GM12878 (cell line): ENCODE measurements at regions not wholly inside any gene's neighbourhood (a gene's known extent, or its start where the extent isn't known, plus 50 kb on each side); places are given as distances from the start of the nearest gene placed in this dataset.

ENCODE experiments used
- ATAC-seq: fragments of 200-7000 bp; cut with Tn5 transposase; 3 replicates; pipeline ENCODE4 v1.9.1; 2020; ENCODE audit warnings: mild to moderate bottlenecking, moderate library complexity
- BruUV-seq: library from RNA; stranded (reverse); fragments of 400-500 nt; replicated peaks from 2 replicates; lab custom pipeline; 2021; lab: Mats Ljungman, UMichigan
- CTCF ChIA-PET: fragments of 300-600 bp; sonication (Branson Sonifier 250); formaldehyde crosslinking; extraction: SDS; loops from one replicate; lab custom pipeline; 2021; ENCODE audit warnings: inconsistent platforms; lab: Yijun Ruan, JAX
- POLR2A ChIA-PET: fragments of 350-600 bp; formaldehyde crosslinking; extraction: SDS; loops from one replicate; lab custom pipeline; 2021; ENCODE audit warnings: inconsistent platforms; lab: Charles Lee
- RAD21 ChIA-PET: fragments of 300-600 bp; sonication (Branson Sonifier 250); formaldehyde crosslinking; loops from one replicate; lab custom pipeline; 2023; ENCODE audit warnings: antibody characterized with exemption; ENCODE audit not compliant: unreplicated experiment; lab: Charles Lee
- SMC1A ChIA-PET: fragments of 300-600 bp; sonication (Branson Sonifier 250); formaldehyde crosslinking; loops from one replicate; lab custom pipeline; 2023; ENCODE audit not compliant: unreplicated experiment, uncharacterized antibody; lab: Charles Lee
- DNase-seq: peaks from one replicate; pipeline ENCODE4 v3.0.0-alpha.2; 2011; ENCODE audit warnings: low read depth, low spot score
- FAIRE-seq: peaks from 3 replicates; lab custom pipeline; 2011; peaks lifted over from hg19 to GRCh38; lab: Jason Lieb, UNC
- H2AFZ ChIP-seq: 2 replicates; pipeline ENCODE4 v1.6.0; 2011; ENCODE audit warnings: low read depth, low read length, control low read depth; ENCODE audit not compliant: control insufficient read depth
- H3K27ac ChIP-seq: 2 replicates; pipeline ENCODE4 v1.5.1; 2011; ENCODE audit warnings: control low read depth; ENCODE audit not compliant: control insufficient read depth, insufficient read depth
- H3K27me3 ChIP-seq, 2 experiments: replicated peaks in 1 of 2; 2 replicates each; pipeline versions ENCODE4 v1.6.0 to v1.6.1; 2011; ENCODE audit warnings: low read length in 1 of 2; ENCODE audit not compliant: control insufficient read depth in 2 of 2, insufficient read depth in 2 of 2
- H3K36me3 ChIP-seq, 2 experiments: 2 replicates each; pipeline ENCODE4 v1.5.1; 2011; ENCODE audit warnings: low read length in 1 of 2; ENCODE audit not compliant: control insufficient read depth in 2 of 2, insufficient read depth in 2 of 2
- H3K4me1 ChIP-seq: 2 replicates; pipeline ENCODE4 v1.6.1; 2011; ENCODE audit warnings: mild to moderate bottlenecking, low read length, moderate library complexity, mixed read lengths; ENCODE audit not compliant: control insufficient read depth, insufficient read depth
- H3K4me2 ChIP-seq: 2 replicates; pipeline ENCODE4 v1.6.0; 2011; ENCODE audit warnings: control low read depth; ENCODE audit not compliant: control insufficient read depth, insufficient read depth
- H3K4me3 ChIP-seq: fragments of 200-600 bp; sonication (generic); 2 replicates; pipeline ENCODE4 v1.5.1; 2016
- H3K79me2 ChIP-seq: 2 replicates; pipeline ENCODE4 v1.6.0; 2011; ENCODE audit warnings: low read length; ENCODE audit not compliant: control insufficient read depth, insufficient read depth
- H3K9ac ChIP-seq: 2 replicates; pipeline ENCODE4 v1.8.0; 2011; ENCODE audit warnings: low read length, control low read depth, mixed read lengths; ENCODE audit not compliant: control insufficient read depth, insufficient read depth
- H3K9me3 ChIP-seq: replicated peaks from 3 replicates; pipeline ENCODE4 v1.5.1; 2011; ENCODE audit warnings: mild to moderate bottlenecking, low read length; ENCODE audit not compliant: control insufficient read depth, insufficient read depth
- H4K20me1 ChIP-seq: 2 replicates; pipeline ENCODE4 v1.6.0; 2011; ENCODE audit not compliant: control insufficient read depth, insufficient read depth
- CBX3 ChIP-seq: fragments of 200-600 bp; sonication (generic); IDR thresholded peaks from 2 replicates; pipeline ENCODE4 v1.6.1; 2016; ENCODE audit warnings: low read depth, borderline replicate concordance
- CEBPB ChIP-seq, 2 experiments: fragments of 150-350 bp in 1 of 2; IDR thresholded peaks; 2 replicates each; pipeline ENCODE4 v1.6.1; 2012 to 2014; ENCODE audit warnings: low read depth in 2 of 2, low read length in 2 of 2, borderline replicate concordance in 1 of 2, inconsistent platforms in 1 of 2
- HDGF ChIP-seq: fragments of 450-650 bp; IDR thresholded peaks from 2 replicates; pipeline ENCODE4 v1.6.1; 2016; ENCODE audit warnings: antibody characterized with exemption
- KLF5 ChIP-seq: fragments of 450-650 bp; IDR thresholded peaks from 2 replicates; pipeline ENCODE4 v1.6.1; 2014; ENCODE audit warnings: mild to moderate bottlenecking; ENCODE audit not compliant: partially characterized antibody
- POLR2AphosphoS2 ChIP-seq: IDR thresholded peaks from 2 replicates; pipeline ENCODE4 v1.6.1; 2011; ENCODE audit warnings: low read depth, mild to moderate bottlenecking, low read length, improper control_type of control experiment, moderate library complexity
- RAD51 ChIP-seq: fragments of 450-650 bp; IDR thresholded peaks from 2 replicates; pipeline ENCODE4 v1.6.1; 2016; ENCODE audit warnings: moderate library complexity, mild to moderate bottlenecking, inconsistent platforms
- SRF ChIP-seq, 2 experiments: IDR thresholded peaks; 2 replicates each; pipeline ENCODE4 v1.6.1; 2011; ENCODE audit warnings: low read depth in 2 of 2, low read length in 2 of 2, mild to moderate bottlenecking in 1 of 2, moderate library complexity in 1 of 2
- SUPT20H ChIP-seq: IDR thresholded peaks from 2 replicates; pipeline ENCODE4 v1.6.1; 2011; ENCODE audit warnings: low read depth, mild to moderate bottlenecking, low read length, moderate library complexity, borderline replicate concordance; ENCODE audit not compliant: control insufficient read depth
- YBX1 ChIP-seq: fragments of 450-650 bp; IDR thresholded peaks from 2 replicates; pipeline ENCODE4 v1.6.1; 2016; ENCODE audit warnings: antibody characterized with exemption
- WGBS: methylation state at CpG from one replicate; pipeline ENCODE4 v1.1.6; 2016; ENCODE audit warnings: low lambda C conversion rate; ENCODE audit not compliant: insufficient replicate concordance, insufficient coverage; ENCODE audit errors: missing lambda C conversion rate; 5-methylcytosine and 5-hydroxymethylcytosine counted together
- in situ Hi-C: fragments of 300-500 bp; cut with MboI; formaldehyde crosslinking; loops from 9 replicates; pipeline ENCODE4 v1.14.3; 2018; ENCODE audit warnings: mixed read lengths
- intact Hi-C: fragments of 100-400 bp; cut with micrococcal nuclease; formaldehyde crosslinking; loops from one replicate; pipeline ENCODE4 v1.14.2; 2022; ENCODE audit not compliant: unreplicated experiment
- TF ChIP-seq, protein P1 (sequence below): IDR thresholded peaks from 2 replicates; pipeline ENCODE4 v1.6.1; 2012; ENCODE audit warnings: mild to moderate bottlenecking, low read depth, low read length

DNA sequence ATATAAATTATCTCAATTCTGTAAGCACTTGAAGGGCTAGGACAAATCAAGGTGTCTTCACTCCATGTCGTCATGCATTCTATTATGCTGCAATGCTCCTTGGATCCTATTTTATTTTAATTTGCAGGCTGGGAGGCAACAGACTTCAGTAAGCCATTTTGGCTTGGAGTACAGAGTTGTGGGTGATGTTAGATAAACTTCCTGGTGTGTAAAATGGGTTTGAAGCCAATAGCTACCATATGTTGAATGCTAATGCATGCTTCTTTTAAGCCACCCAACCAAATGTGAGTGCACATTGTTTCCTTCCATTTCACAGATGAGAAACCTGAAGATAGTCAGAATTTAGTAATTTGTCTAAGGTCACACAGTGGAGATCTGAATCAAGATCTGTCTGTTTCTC, 482.8 kb downstream of the DISC1 start:
- FAIRE-seq (no peak), ATAC-seq (no peak), DNase-seq (no peak)
- Histone ChIP-seq H4K20me1 (no peaks in the 10 kb centered on the region), H3K4me1 (no peaks in the 10 kb centered on the region), H3K4me2 (no peak overlapping the region), H2AFZ (no peak overlapping the region), H3K4me3 (no peak overlapping the region), H3K27me3 (no peaks in the 10 kb centered on the region), H3K27ac (no peak overlapping the region), H3K9ac (no peak overlapping the region), H3K79me2 (no peaks in the 10 kb centered on the region), H3K36me3 (no peaks in the 10 kb centered on the region), H3K9me3 (no peaks in the 10 kb centered on the region)
- SMC1A ChIA-PET: no interaction called here
- POLR2A ChIA-PET: no interaction called here
- CTCF ChIA-PET: no interaction called here
- RAD21 ChIA-PET: no interaction called here
- in situ Hi-C loops (no loop called here), intact Hi-C loops (no loop called here)
- 0% methylated on average over 1 of the region's 1 CpG for WGBS
- BruUV-seq: no TSS peak
- TF ChIP-seq YBX1: no peak
- no peak for TF ChIP-seq HDGF
- no peak for TF ChIP-seq SUPT20H
- no peak for TF ChIP-seq KLF5
- no peak for TF ChIP-seq CEBPB (IDR thresholded peaks at IDR 0.05; ENCODE audit: borderline replicate concordance in 1 of 2, low read depth in 2 of 2, low read length in 2 of 2)
- TF ChIP-seq, protein P1, sequence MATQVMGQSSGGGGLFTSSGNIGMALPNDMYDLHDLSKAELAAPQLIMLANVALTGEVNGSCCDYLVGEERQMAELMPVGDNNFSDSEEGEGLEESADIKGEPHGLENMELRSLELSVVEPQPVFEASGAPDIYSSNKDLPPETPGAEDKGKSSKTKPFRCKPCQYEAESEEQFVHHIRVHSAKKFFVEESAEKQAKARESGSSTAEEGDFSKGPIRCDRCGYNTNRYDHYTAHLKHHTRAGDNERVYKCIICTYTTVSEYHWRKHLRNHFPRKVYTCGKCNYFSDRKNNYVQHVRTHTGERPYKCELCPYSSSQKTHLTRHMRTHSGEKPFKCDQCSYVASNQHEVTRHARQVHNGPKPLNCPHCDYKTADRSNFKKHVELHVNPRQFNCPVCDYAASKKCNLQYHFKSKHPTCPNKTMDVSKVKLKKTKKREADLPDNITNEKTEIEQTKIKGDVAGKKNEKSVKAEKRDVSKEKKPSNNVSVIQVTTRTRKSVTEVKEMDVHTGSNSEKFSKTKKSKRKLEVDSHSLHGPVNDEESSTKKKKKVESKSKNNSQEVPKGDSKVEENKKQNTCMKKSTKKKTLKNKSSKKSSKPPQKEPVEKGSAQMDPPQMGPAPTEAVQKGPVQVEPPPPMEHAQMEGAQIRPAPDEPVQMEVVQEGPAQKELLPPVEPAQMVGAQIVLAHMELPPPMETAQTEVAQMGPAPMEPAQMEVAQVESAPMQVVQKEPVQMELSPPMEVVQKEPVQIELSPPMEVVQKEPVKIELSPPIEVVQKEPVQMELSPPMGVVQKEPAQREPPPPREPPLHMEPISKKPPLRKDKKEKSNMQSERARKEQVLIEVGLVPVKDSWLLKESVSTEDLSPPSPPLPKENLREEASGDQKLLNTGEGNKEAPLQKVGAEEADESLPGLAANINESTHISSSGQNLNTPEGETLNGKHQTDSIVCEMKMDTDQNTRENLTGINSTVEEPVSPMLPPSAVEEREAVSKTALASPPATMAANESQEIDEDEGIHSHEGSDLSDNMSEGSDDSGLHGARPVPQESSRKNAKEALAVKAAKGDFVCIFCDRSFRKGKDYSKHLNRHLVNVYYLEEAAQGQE: no peak
- no peak for TF ChIP-seq CBX3
- TF ChIP-seq SRF (IDR thresholded peaks at IDR 0.05; ENCODE audit: low read depth in 2 of 2, low read length in 2 of 2): no peak
- TF ChIP-seq RAD51: no peak
- no peak for TF ChIP-seq POLR2AphosphoS2
